ENCODE measurements at regions not wholly inside any gene's neighbourhood (a gene's known extent, or its start where the extent isn't known, plus 50 kb on each side); places are given as distances from the start of the nearest gene placed in this dataset.

- H3K4me3 ChIP-seq, result no peak overlapping the region
- no peak for ATAC-seq
- no peak for DNase-seq (ENCODE audit: extremely low read depth in 1 of 4, low spot score in 3 of 4)
- intact Hi-C loops (cut with micrococcal nuclease), result loop anchor here (10.0 kb wide), 1 partner anchor 418 kb away; no protein-coding TSS in a partner anchor
- 2% methylated on average over 9 of the region's 9 CpGs for WGBS (ENCODE audit: insufficient coverage, low coverage, missing lambda C conversion rate)
- H3K4me1 ChIP-seq (replicated peaks in 1 of 2; ENCODE audit: control insufficient read depth in 2 of 2, insufficient read depth in 2 of 2, low read length in 2 of 2), result peaks cover 0 to 11% of the 10 kb centered on the region in 2 experiments; a peak in 4 of 5 replicates
- H3K79me2 ChIP-seq (ENCODE audit: control insufficient read depth, insufficient read depth, low read length), result no peaks in the 10 kb centered on the region
- H3K4me2 ChIP-seq (ENCODE audit: insufficient read depth, low read length), result no peak overlapping the region
- H3K9me1 ChIP-seq (ENCODE audit: control insufficient read depth, insufficient read depth, low read length), result no peaks in the 10 kb centered on the region
- no peaks in the 10 kb centered on the region for H4K20me1 ChIP-seq (replicated peaks; ENCODE audit: control insufficient read depth, insufficient read depth, low read length)
- H3K27me3 ChIP-seq (ENCODE audit: control insufficient read depth in 2 of 2, insufficient read depth in 2 of 2, low read length in 2 of 2), result 0 out of 5 replicates have a peak, but pooled peaks cover 0 to 5% of the 10 kb centered on the region in 2 experiments
- no TSS peak for BruUV-seq (replicated peaks)
- ChIA-PET CTCF (ENCODE audit: low intra/inter-chr PET ratio) (no interaction called here), POLR2A (interaction anchor here (1.0 kb wide), 1 partner anchor 9 kb away, joined by 3 read pairs; no protein-coding TSS in a partner anchor)
- no peak overlapping the region for H3K9ac ChIP-seq (ENCODE audit: insufficient read depth in 1 of 2, low read depth in 2 of 2, low read length in 2 of 2)
- H3K9me3 ChIP-seq (replicated peaks; ENCODE audit: control insufficient read depth, insufficient read depth, low read depth, low read length), result no peaks in the 10 kb centered on the region
- H3K27ac ChIP-seq (ENCODE audit: extremely low read depth, low read depth, low read length), result no peak overlapping the region
- H3K36me3 ChIP-seq (ENCODE audit: control insufficient read depth, insufficient read depth, low read length), result no peaks in the 10 kb centered on the region
- in situ Hi-C loops (cut with MboI), result no loop called here
- H2AFZ ChIP-seq (ENCODE audit: low read depth, low read length), result no peak overlapping the region
- FAIRE-seq, result no peak
- TF ChIP-seq GABPB1 (CRISPR knock-in tag; IDR thresholded peaks at IDR 0.05), result no peak
- TF ChIP-seq RREB1 (CRISPR knock-in tag; IDR thresholded peaks at IDR 0.05), result no peak
- TF ChIP-seq PCBP2 (IDR thresholded peaks at IDR 0.05; ENCODE audit: low read depth, low read length, poor library complexity, severe bottlenecking), result no peak
- TF ChIP-seq TCF15 (CRISPR knock-in tag; IDR thresholded peaks at IDR 0.05), result no peak
- TF ChIP-seq ZNF41 (CRISPR knock-in tag; conservative IDR thresholded peaks at IDR 0.05), result no peak
- no peak for TF ChIP-seq BRD4 (IDR thresholded peaks at IDR 0.05)
- TF ChIP-seq CCAR2 (IDR thresholded peaks at IDR 0.05; ENCODE audit: low read depth, low read length), result no peak
- TF ChIP-seq ZNF232 (CRISPR knock-in tag; IDR thresholded peaks at IDR 0.05), result no peak
Observed at GRCh38 chr6:84546427-84546914, 217.9 kb downstream of the TBX18 start.

Data from K562 (cell line).